IPS-NIHi11 (cell line): ENCODE measurements at regions not wholly inside any gene's neighbourhood (a gene's known extent, or its start where the extent isn't known, plus 50 kb on each side); places are given as distances from the start of the nearest gene placed in this dataset.
"Not testable (repeated sequence)": the region's sequence is repeated elsewhere in the genome, so short reads cannot be mapped to it uniquely, and the experiment has no call there.

Experiments used
- DNase-seq: peaks from one replicate; pipeline ENCODE4 v3.0.0; 2012; ENCODE audit warnings: mixed read lengths, low spot score

GRCh38 chr4:148542922-148543623, 100.9 kb upstream of the NR3C2 start:
- no peak for DNase-seq

DNA sequence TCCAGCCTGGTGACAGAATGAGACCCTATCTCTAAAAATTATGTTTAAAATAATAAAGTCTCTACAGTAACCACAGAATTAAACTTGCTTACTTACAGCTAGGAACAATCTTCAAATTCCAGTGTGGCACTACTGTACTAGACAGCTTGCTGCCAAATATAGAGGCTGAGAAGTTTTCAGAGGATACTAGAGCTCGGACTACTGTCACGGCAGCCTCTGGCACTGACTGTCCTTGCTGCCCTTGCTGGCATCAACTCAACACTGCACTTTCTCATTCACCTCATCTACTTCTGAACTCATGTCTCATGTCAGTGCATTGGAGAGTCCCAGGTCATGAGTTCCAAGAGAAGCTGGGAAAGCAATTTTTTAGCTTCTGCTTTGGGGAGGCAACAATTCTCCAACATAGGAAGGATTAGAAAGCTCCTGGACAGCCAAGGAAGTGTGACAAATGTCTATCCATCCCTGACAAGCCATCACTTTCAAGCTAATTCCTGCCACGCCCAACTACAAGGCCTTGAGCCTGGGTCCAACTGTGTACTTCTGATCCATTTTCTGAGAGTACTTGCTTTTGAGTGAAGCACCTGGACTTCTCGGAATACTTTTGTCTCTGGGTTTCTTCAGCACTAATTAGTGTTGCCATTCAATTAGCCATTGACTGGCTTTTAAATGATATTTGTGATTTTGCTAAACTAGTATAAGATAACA, 98.6 kb upstream of the NR3C2 start:
- DNase-seq, result no peak

- peak; percentile 11 for DNase-seq
Observed at GRCh38 chr4:148539387-148539786, 97.2 kb upstream of the NR3C2 start.

- not testable (repeated sequence) for DNase-seq
Observed at GRCh38 chr4:148533851-148534250, 91.6 kb upstream of the NR3C2 start.

- no peak for DNase-seq
Observed at GRCh38 chr4:148530114-148530513, 87.9 kb upstream of the NR3C2 start.

- DNase-seq, result no peak
Observed at GRCh38 chr4:148527571-148527970, 85.4 kb upstream of the NR3C2 start.

- no peak for DNase-seq
Observed at GRCh38 chr4:148522995-148523394, 80.8 kb upstream of the NR3C2 start.

- DNase-seq, result no peak
Observed at GRCh38 chr4:148515248-148515647, 73.0 kb upstream of the NR3C2 start.

GRCh38 chr4:148514581-148514980, 72.4 kb upstream of the NR3C2 start:
- DNase-seq, result no peak

DNA sequence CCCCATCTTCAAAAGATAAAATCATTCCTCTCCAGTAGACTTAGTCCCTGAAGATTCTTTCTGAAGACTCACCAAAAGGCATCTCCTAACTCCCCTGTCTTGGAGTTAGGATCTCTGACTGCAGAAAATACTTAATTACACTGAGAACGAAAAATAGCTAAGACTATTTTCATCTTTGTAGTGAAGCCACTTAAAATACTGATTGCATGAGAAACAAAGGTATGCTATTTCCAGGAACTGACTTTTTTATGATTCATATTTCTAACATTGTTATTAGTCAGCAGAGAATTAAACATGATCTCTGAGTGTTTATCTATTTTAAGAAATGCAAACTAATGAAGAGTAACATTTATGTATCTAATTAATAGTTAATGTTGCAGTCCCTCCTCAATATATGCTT, 71.8 kb upstream of the NR3C2 start:
- no peak for DNase-seq

DNA sequence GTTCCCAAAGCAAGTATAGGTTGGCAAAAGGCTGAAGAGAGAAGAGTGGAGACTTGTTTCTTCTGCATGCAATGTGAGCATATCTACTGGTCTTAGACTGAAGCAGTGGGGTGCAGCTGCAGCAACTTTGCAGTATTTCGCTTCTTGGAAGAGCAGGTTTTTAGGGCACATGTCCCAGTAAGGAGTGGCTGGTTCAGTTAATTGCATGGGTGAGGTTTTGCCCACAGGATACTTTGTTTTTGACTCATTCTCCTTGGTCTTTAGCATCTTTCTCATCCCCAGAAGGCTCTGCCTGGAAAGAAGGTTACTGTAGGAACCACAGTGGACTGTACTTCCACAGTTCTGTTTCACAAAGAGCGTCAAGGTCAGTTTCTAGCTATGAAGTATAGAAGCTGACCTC, 68.0 kb upstream of the NR3C2 start:
- no peak for DNase-seq

GRCh38 chr4:148503681-148504080, 61.5 kb upstream of the NR3C2 start:
- DNase-seq, result no peak

GRCh38 chr4:148497258-148497657, 55.0 kb upstream of the NR3C2 start:
- DNase-seq, result no peak

DNA sequence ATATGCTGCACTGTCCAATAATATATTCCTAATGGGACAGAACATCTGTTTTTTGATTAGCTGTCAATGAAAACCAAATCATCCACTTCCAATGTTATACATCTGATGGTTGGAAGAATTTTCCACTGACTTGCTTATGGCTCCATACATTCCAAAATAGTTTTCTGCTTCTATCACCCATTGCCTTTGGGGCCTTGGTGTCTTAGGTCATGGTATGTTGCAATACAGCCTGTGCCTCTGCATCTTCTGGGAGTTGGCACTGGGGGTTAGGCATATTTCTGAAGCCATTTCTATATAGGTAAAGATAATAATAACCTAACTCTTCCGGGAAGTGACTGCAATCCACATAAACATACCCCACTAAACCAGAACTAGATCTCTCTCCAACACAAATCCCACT, 53.2 kb upstream of the NR3C2 start:
- DNase-seq, result no peak
